ENCODE measurements at regions not wholly inside any gene's neighbourhood (a gene's known extent, or its start where the extent isn't known, plus 50 kb on each side); places are given as distances from the start of the nearest gene placed in this dataset.

GRCh38 chr15:29534378-29534777 is 264.8 kb upstream of the NSMCE3 start:
- ATAC-seq (ENCODE audit: low FRiP score): peak; percentile 75
- no peak for DNase-seq (ENCODE audit: low spot score)
- no peak for TF ChIP-seq CTCF (IDR thresholded peaks at IDR 0.05)

- no peak for DNase-seq (ENCODE audit: low spot score)
- no peak for TF ChIP-seq CTCF (IDR thresholded peaks at IDR 0.05)
- ATAC-seq (ENCODE audit: low FRiP score): peak; percentile 34
Observed at GRCh38 chr15:29533647-29534046, 264.0 kb upstream of the NSMCE3 start.

- DNase-seq (ENCODE audit: low spot score) (no peak), ATAC-seq (ENCODE audit: low FRiP score) (no peak)
- TF ChIP-seq CTCF (IDR thresholded peaks at IDR 0.05): no peak
Observed at GRCh38 chr15:29532296-29532695, 262.7 kb upstream of the NSMCE3 start.

- DNase-seq (ENCODE audit: low spot score): no peak
- TF ChIP-seq CTCF (IDR thresholded peaks at IDR 0.05): no peak
- no peak for ATAC-seq (ENCODE audit: low FRiP score)
Observed at GRCh38 chr15:29530966-29531365, 261.3 kb upstream of the NSMCE3 start.

- no peak for TF ChIP-seq CTCF (IDR thresholded peaks at IDR 0.05)
- DNase-seq (ENCODE audit: low spot score) (no peak), ATAC-seq (ENCODE audit: low FRiP score) (no peak)
Observed at GRCh38 chr15:29529043-29529442, 259.4 kb upstream of the NSMCE3 start.

- TF ChIP-seq CTCF (IDR thresholded peaks at IDR 0.05): no peak
- ATAC-seq (ENCODE audit: low FRiP score) (no peak), DNase-seq (ENCODE audit: low spot score) (no peak)
Observed at GRCh38 chr15:29528276-29528675, 258.7 kb upstream of the NSMCE3 start.

GRCh38 chr15:29526802-29527201 is 257.2 kb upstream of the NSMCE3 start:
- DNase-seq (ENCODE audit: low spot score) (no peak), ATAC-seq (ENCODE audit: low FRiP score) (no peak)
- no peak for TF ChIP-seq CTCF (IDR thresholded peaks at IDR 0.05)
